Upper lobe of left lung (tissue), 4 donors: ENCODE measurements at regions not wholly inside any gene's neighbourhood (a gene's known extent, or its start where the extent isn't known, plus 50 kb on each side); places are given as distances from the start of the nearest gene placed in this dataset.

ENCODE experiments used
- POLR2A ChIP-seq, 4 donors: fragments of 450-650 bp; IDR thresholded peaks; one replicate each; pipeline ENCODE4 v1.5.1; 2016 to 2017; ENCODE audit warnings: antibody characterized with exemption in 4 of 4, mild to moderate bottlenecking in 2 of 4
- POLR2AphosphoS5 ChIP-seq, 2 donors: sonication (generic); formaldehyde crosslinking; IDR thresholded peaks; one replicate each; pipeline ENCODE4 v1.5.1; 2017; ENCODE audit warnings: antibody characterized with exemption in 2 of 2
- TF ChIP-seq, protein P1 (sequence below), 6 experiments: fragments of 450-650 bp in 4 of 6; fragments of 200-600 bp in 2 of 6; sonication (generic) in 2 of 6; IDR thresholded peaks; one replicate each; pipeline ENCODE4 v1.5.1; 2016 to 2019; ENCODE audit warnings: antibody characterized with exemption in 6 of 6

DNA sequence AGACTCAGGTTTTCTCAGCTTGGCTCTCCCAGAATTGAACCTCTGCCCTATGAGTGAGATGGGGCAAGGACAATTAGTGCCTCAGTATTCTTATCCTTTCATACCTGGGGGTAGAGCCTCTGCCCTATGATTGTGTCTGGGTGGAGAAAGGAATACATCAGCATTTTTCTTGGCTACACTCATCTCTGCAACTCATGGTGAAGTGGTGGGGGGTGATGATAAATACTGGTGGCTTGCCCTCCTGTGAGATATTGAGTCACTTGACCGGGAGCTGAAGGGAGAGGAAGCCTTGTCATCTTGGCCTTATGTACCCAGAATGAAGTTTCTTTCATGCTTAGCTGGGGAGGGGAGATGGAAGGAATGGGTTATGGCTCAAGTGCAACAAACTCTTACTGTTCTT is 71.3 kb upstream of the ENOX2 start:
- TF ChIP-seq, protein P1, sequence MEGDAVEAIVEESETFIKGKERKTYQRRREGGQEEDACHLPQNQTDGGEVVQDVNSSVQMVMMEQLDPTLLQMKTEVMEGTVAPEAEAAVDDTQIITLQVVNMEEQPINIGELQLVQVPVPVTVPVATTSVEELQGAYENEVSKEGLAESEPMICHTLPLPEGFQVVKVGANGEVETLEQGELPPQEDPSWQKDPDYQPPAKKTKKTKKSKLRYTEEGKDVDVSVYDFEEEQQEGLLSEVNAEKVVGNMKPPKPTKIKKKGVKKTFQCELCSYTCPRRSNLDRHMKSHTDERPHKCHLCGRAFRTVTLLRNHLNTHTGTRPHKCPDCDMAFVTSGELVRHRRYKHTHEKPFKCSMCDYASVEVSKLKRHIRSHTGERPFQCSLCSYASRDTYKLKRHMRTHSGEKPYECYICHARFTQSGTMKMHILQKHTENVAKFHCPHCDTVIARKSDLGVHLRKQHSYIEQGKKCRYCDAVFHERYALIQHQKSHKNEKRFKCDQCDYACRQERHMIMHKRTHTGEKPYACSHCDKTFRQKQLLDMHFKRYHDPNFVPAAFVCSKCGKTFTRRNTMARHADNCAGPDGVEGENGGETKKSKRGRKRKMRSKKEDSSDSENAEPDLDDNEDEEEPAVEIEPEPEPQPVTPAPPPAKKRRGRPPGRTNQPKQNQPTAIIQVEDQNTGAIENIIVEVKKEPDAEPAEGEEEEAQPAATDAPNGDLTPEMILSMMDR (IDR thresholded peaks at IDR 0.05), result no peak
- no peak for TF ChIP-seq POLR2A (IDR thresholded peaks at IDR 0.05)
- TF ChIP-seq POLR2AphosphoS5 (IDR thresholded peaks at IDR 0.05), result no peak
